ENCODE measurements at regions not wholly inside any gene's neighbourhood (a gene's known extent, or its start where the extent isn't known, plus 50 kb on each side); places are given as distances from the start of the nearest gene placed in this dataset.
"Not testable (repeated sequence)": the region's sequence is repeated elsewhere in the genome, so short reads cannot be mapped to it uniquely, and the experiment has no call there.

- H3K27ac ChIP-seq = no peak overlapping the region
- intact Hi-C loops (cut with DNase I; ENCODE audit: low total_unique reads) = no loop called here
- DNase-seq (ENCODE audit: low spot score in 2 of 2) = no peak
- no peak overlapping the region for H3K4me3 ChIP-seq
- H3K4me1 ChIP-seq = no peaks in the 10 kb centered on the region
- H3K27me3 ChIP-seq = no peaks in the 10 kb centered on the region
- TF ChIP-seq POLR2AphosphoS5 (IDR thresholded peaks at IDR 0.05) (no peak), POLR2A (IDR thresholded peaks at IDR 0.05) (no peak), CTCF (IDR thresholded peaks at IDR 0.05) (no peak)
- H3K9me3 ChIP-seq = no peaks in the 10 kb centered on the region
- H3K36me3 ChIP-seq = no peaks in the 10 kb centered on the region
Observed at GRCh38 chr18:34397286-34397896, 172.7 kb upstream of the NOL4 start.

GRCh38 chr18:34399892-34400291 lies 175.2 kb upstream of the NOL4 start:
- Histone ChIP-seq H3K4me3 (no peak overlapping the region), H3K27ac (no peak overlapping the region), H3K4me1 (no peaks in the 10 kb centered on the region), H3K9me3 (no peaks in the 10 kb centered on the region), H3K36me3 (no peaks in the 10 kb centered on the region), H3K27me3 (no peaks in the 10 kb centered on the region)
- TF ChIP-seq CTCF (IDR thresholded peaks at IDR 0.05) (no peak), POLR2A (IDR thresholded peaks at IDR 0.05) (no peak), POLR2AphosphoS5 (IDR thresholded peaks at IDR 0.05) (no peak)
- no peak for DNase-seq (ENCODE audit: low spot score in 2 of 2)
- intact Hi-C loops (cut with DNase I; ENCODE audit: low total_unique reads) = no loop called here

GRCh38 chr18:34400834-34401233 lies 176.1 kb upstream of the NOL4 start:
- Histone ChIP-seq H3K27me3 (no peaks in the 10 kb centered on the region), H3K27ac (no peak overlapping the region), H3K4me3 (no peak overlapping the region), H3K4me1 (no peaks in the 10 kb centered on the region), H3K9me3 (no peaks in the 10 kb centered on the region), H3K36me3 (no peaks in the 10 kb centered on the region)
- no peak for DNase-seq (ENCODE audit: low spot score in 2 of 2)
- intact Hi-C loops (cut with DNase I; ENCODE audit: low total_unique reads) = no loop called here
- TF ChIP-seq CTCF (IDR thresholded peaks at IDR 0.05) = no peak

- TF ChIP-seq CTCF (IDR thresholded peaks at IDR 0.05) = no peak
- TF ChIP-seq POLR2AphosphoS5 (IDR thresholded peaks at IDR 0.05) = no peak
- TF ChIP-seq POLR2A (IDR thresholded peaks at IDR 0.05) = no peak
- no peak overlapping the region for H3K27ac ChIP-seq
- no peak for DNase-seq (ENCODE audit: low spot score in 2 of 2)
- intact Hi-C loops (cut with DNase I; ENCODE audit: low total_unique reads) = no loop called here
- H3K4me3 ChIP-seq = no peak overlapping the region
- no peaks in the 10 kb centered on the region for H3K36me3 ChIP-seq
- H3K4me1 ChIP-seq = no peaks in the 10 kb centered on the region
- H3K27me3 ChIP-seq = no peaks in the 10 kb centered on the region
- no peaks in the 10 kb centered on the region for H3K9me3 ChIP-seq
Observed at GRCh38 chr18:34401775-34402174, 177.1 kb upstream of the NOL4 start.

- H3K36me3 ChIP-seq; H3K9me3 ChIP-seq; H3K4me3 ChIP-seq; H3K27ac ChIP-seq; H3K4me1 ChIP-seq; DNase-seq (ENCODE audit: low spot score in 2 of 2); intact Hi-C loops (cut with DNase I; ENCODE audit: low total_unique reads); H3K27me3 ChIP-seq: not testable (repeated sequence)
Observed at GRCh38 chr18:34407471-34407870, 182.8 kb upstream of the NOL4 start.

- Histone ChIP-seq H3K9me3 (no peaks in the 10 kb centered on the region), H3K4me1 (no peaks in the 10 kb centered on the region), H3K4me3 (no peak overlapping the region), H3K27ac (no peak overlapping the region), H3K36me3 (no peaks in the 10 kb centered on the region), H3K27me3 (no peaks in the 10 kb centered on the region)
- intact Hi-C loops (cut with DNase I; ENCODE audit: low total_unique reads) = no loop called here
- no peak for TF ChIP-seq POLR2AphosphoS5 (IDR thresholded peaks at IDR 0.05)
- no peak for TF ChIP-seq CTCF (IDR thresholded peaks at IDR 0.05)
- TF ChIP-seq POLR2A (IDR thresholded peaks at IDR 0.05) = no peak
- DNase-seq (ENCODE audit: low spot score in 2 of 2) = no peak
Observed at GRCh38 chr18:34411952-34412351, 187.2 kb upstream of the NOL4 start.

Data from breast epithelium (tissue), 4 donors.